Peyer's patch (tissue), 4 donors: ENCODE measurements at regions not wholly inside any gene's neighbourhood (a gene's known extent, or its start where the extent isn't known, plus 50 kb on each side); places are given as distances from the start of the nearest gene placed in this dataset.
A peak's percentile ranks its signal among the peaks of the same experiment; 100 is the strongest.

Experiments
- DNase-seq, 3 donors: peaks; one replicate each; pipeline ENCODE4 v3.0.0-alpha.2; 2017 to 2019
- H3K27ac ChIP-seq, 4 donors: fragments of 200-600 bp; sonication (generic); one replicate each; pipeline ENCODE4 v1.5.1; 2016 to 2019
- H3K27me3 ChIP-seq, 2 donors: fragments of 200-600 bp; sonication (generic); one replicate each; pipeline ENCODE4 v1.5.1; 2019
- H3K36me3 ChIP-seq, 3 donors: fragments of 200-600 bp; sonication (generic); one replicate each; pipeline ENCODE4 v1.5.1; 2016 to 2019
- H3K4me1 ChIP-seq, 4 donors: fragments of 200-600 bp; sonication (generic); one replicate each; pipeline ENCODE4 v1.5.1; 2016 to 2019
- H3K4me3 ChIP-seq, 4 donors: fragments of 200-600 bp; sonication (generic); 1 replicate in 3 of 4; 2 replicates in 1 of 4; pipeline ENCODE4 v1.5.1; 2016 to 2019; ENCODE audit warnings: mild to moderate bottlenecking in 1 of 4
- H3K9me3 ChIP-seq, 4 donors: fragments of 200-600 bp; sonication (generic); one replicate each; pipeline ENCODE4 v1.5.1; 2016 to 2019; ENCODE audit warnings: mild to moderate bottlenecking in 1 of 4
- CTCF ChIP-seq, 6 experiments: fragments of 450-650 bp in 4 of 6; fragments of 200-600 bp in 2 of 6; sonication (generic) in 1 of 6; IDR thresholded peaks; one replicate each; pipeline ENCODE4 v1.5.1; 2017 to 2019; ENCODE audit warnings: antibody characterized with exemption in 6 of 6, mild to moderate bottlenecking in 3 of 6, moderate library complexity in 1 of 6
- POLR2A ChIP-seq, 2 donors: fragments of 450-650 bp; IDR thresholded peaks; one replicate each; pipeline ENCODE4 v1.5.1; 2017; ENCODE audit warnings: antibody characterized with exemption in 2 of 2, mild to moderate bottlenecking in 2 of 2, moderate library complexity in 2 of 2

DNA sequence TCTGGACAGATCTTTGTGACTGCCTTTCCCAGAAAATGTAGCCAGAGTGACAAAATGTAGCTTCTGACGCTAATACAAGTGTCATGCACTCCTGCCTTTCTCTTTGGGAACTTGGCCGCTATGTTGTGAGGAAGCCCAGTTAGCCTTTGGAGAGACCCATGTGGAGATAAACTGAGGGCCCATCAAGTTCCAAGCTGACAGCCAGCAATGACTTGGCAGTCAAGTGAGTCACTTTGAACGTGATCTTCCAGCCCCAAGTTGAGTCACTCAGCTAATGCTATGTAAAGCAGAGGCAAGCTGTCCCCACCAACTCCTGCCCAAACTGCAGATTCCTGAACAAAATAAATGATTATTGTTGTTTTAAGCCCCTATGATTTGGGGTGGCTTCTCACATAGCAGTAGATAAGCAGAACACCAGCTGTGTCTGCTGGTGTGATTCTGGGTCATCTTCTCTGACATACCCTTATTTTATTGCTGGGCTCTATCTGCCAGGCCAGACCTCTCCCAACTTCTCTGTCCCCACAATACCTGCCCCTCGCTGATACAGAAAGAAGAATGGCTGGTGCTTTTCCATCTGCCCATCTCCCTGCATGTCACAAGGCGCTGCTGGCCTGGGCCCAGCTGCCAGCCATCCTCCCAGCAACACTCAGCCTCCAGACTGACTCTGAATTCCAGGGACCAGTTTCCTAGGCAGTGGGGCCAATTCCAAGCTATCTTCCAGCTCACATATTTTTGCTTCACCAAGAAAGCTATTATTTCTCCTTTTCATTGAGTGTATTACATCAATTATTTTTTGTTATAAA is 274.8 kb downstream of the LRFN2 start:
- H3K4me3 ChIP-seq: no peak overlapping the region
- H3K36me3 ChIP-seq: no peaks in the 10 kb centered on the region
- no peaks in the 10 kb centered on the region for H3K27me3 ChIP-seq
- DNase-seq: no peak
- no peaks in the 10 kb centered on the region for H3K4me1 ChIP-seq
- TF ChIP-seq POLR2A (IDR thresholded peaks at IDR 0.05): no peak
- no peak for TF ChIP-seq CTCF (IDR thresholded peaks at IDR 0.05)
- no peaks in the 10 kb centered on the region for H3K9me3 ChIP-seq
- no peak overlapping the region for H3K27ac ChIP-seq

- H3K9me3 ChIP-seq: no peaks in the 10 kb centered on the region
- peak; percentile 24 to 82 (median 60) for DNase-seq
- H3K4me3 ChIP-seq: no peak overlapping the region
- no peaks in the 10 kb centered on the region for H3K4me1 ChIP-seq
- TF ChIP-seq CTCF (IDR thresholded peaks at IDR 0.05) (peak in 5 of 6 experiments; percentile 27 to 86 (median 84)), POLR2A (IDR thresholded peaks at IDR 0.05) (no peak)
- H3K36me3 ChIP-seq: no peaks in the 10 kb centered on the region
- no peaks in the 10 kb centered on the region for H3K27me3 ChIP-seq
- no peak overlapping the region for H3K27ac ChIP-seq
Observed at GRCh38 chr6:40308533-40309306, 278.4 kb downstream of the LRFN2 start.

- Histone ChIP-seq H3K27ac (no peak overlapping the region), H3K27me3 (no peaks in the 10 kb centered on the region), H3K9me3 (no peaks in the 10 kb centered on the region), H3K36me3 (no peaks in the 10 kb centered on the region), H3K4me3 (no peak overlapping the region), H3K4me1 (no peaks in the 10 kb centered on the region)
- no peak for DNase-seq
- TF ChIP-seq POLR2A (IDR thresholded peaks at IDR 0.05) (no peak), CTCF (IDR thresholded peaks at IDR 0.05) (no peak)
Observed at GRCh38 chr6:40307712-40308111, 279.5 kb downstream of the LRFN2 start.

- Histone ChIP-seq H3K36me3 (no peaks in the 10 kb centered on the region), H3K4me3 (no peak overlapping the region), H3K9me3 (peaks cover 0 to 4% (median 0%) of the 10 kb centered on the region in 4 donors), H3K27me3 (no peaks in the 10 kb centered on the region), H3K4me1 (no peaks in the 10 kb centered on the region), H3K27ac (no peak overlapping the region)
- no peak for DNase-seq
- no peak for TF ChIP-seq POLR2A (IDR thresholded peaks at IDR 0.05)
- no peak for TF ChIP-seq CTCF (IDR thresholded peaks at IDR 0.05)
Observed at GRCh38 chr6:40302856-40303454, 284.2 kb downstream of the LRFN2 start.

DNA sequence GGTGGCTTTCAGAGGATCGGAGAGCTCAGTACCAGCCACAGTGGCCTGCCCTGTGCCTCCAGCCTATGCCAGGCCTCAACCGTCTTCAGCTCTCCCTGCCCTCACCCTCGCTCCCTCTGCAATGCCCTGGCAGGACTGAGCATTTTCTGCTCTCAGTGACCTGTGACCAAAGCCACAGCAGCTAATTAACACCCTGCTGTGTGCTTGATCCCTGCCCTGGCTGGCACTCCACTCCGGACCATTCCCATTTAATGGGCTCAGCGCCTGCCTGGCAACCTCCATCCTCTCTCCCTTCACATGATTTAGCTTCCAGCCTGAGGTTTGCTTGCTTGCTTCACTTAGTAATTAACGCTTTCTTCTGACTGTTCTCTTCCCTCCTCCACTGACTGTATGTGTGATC is 287.5 kb downstream of the LRFN2 start:
- Histone ChIP-seq H3K9me3 (peaks cover 0 to 4% (median 0%) of the 10 kb centered on the region in 4 donors), H3K27ac (no peak overlapping the region), H3K4me3 (no peak overlapping the region), H3K4me1 (no peaks in the 10 kb centered on the region), H3K36me3 (no peaks in the 10 kb centered on the region), H3K27me3 (no peaks in the 10 kb centered on the region)
- TF ChIP-seq POLR2A (IDR thresholded peaks at IDR 0.05): no peak
- no peak for TF ChIP-seq CTCF (IDR thresholded peaks at IDR 0.05)
- no peak for DNase-seq
